GM23248 (cell line): ENCODE measurements at regions not wholly inside any gene's neighbourhood (a gene's known extent, or its start where the extent isn't known, plus 50 kb on each side); places are given as distances from the start of the nearest gene placed in this dataset.
A peak's percentile ranks its signal among the peaks of the same experiment; 100 is the strongest.

ENCODE experiments used
- DNase-seq: peaks from one replicate; pipeline ENCODE4 v3.0.0-alpha.2; 2015
- H2AFZ ChIP-seq: fragments of 200-600 bp; sonication (generic); 2 replicates; pipeline ENCODE4 v1.6.1; 2016; ENCODE audit warnings: antibody characterized with exemption
- H3F3A ChIP-seq: fragments of 200-600 bp; sonication (generic); 2 replicates; pipeline ENCODE4 v1.6.1; 2016; ENCODE audit warnings: mild to moderate bottlenecking, antibody characterized with exemption, mixed run types; ENCODE audit not compliant: insufficient read depth
- H3K27ac ChIP-seq: fragments of 200-600 bp; sonication (generic); 2 replicates; pipeline ENCODE4 v1.5.1; 2016; ENCODE audit warnings: mild to moderate bottlenecking
- H3K27me3 ChIP-seq: fragments of 200-600 bp; sonication (generic); replicated peaks from 2 replicates; pipeline ENCODE4 v1.6.1; 2016; ENCODE audit warnings: mild to moderate bottlenecking; ENCODE audit not compliant: insufficient read depth
- H3K36me3 ChIP-seq: fragments of 200-600 bp; sonication (generic); 2 replicates; pipeline ENCODE4 v1.6.1; 2016; ENCODE audit warnings: low read depth, mild to moderate bottlenecking
- H3K4me1 ChIP-seq: fragments of 200-600 bp; sonication (generic); 2 replicates; pipeline ENCODE4 v1.6.1; 2016; ENCODE audit warnings: mild to moderate bottlenecking; ENCODE audit not compliant: insufficient read depth
- H3K4me2 ChIP-seq: fragments of 200-600 bp; sonication (generic); one replicate; pipeline ENCODE4 v1.6.1; 2016; ENCODE audit warnings: mild to moderate bottlenecking; ENCODE audit not compliant: unreplicated experiment
- H3K4me3 ChIP-seq: fragments of 200-600 bp; sonication (generic); 2 replicates; pipeline ENCODE4 v1.5.1; 2016; ENCODE audit warnings: mild to moderate bottlenecking
- H3K79me2 ChIP-seq: fragments of 200-600 bp; sonication (generic); 2 replicates; pipeline ENCODE4 v1.6.1; 2016; ENCODE audit warnings: mild to moderate bottlenecking; ENCODE audit not compliant: insufficient read depth
- H3K9ac ChIP-seq: fragments of 200-600 bp; sonication (generic); 2 replicates; pipeline ENCODE4 v1.6.1; 2016; ENCODE audit warnings: mild to moderate bottlenecking
- H3K9me2 ChIP-seq: fragments of 200-600 bp; sonication (generic); 2 replicates; pipeline ENCODE4 v1.6.1; 2016; ENCODE audit warnings: mixed run types, mild to moderate bottlenecking, moderate library complexity; ENCODE audit not compliant: insufficient read depth
- H3K9me3 ChIP-seq: fragments of 200-600 bp; sonication (generic); one replicate; pipeline ENCODE4 v1.6.1; 2017; ENCODE audit warnings: low read depth
- H4K20me1 ChIP-seq: fragments of 200-600 bp; sonication (generic); 2 replicates; pipeline ENCODE4 v1.6.0; 2016; ENCODE audit not compliant: insufficient read depth
- EZH2 ChIP-seq: fragments of 200-600 bp; sonication (generic); IDR thresholded peaks from 2 replicates; pipeline ENCODE4 v1.6.1; 2018; ENCODE audit warnings: antibody characterized with exemption, mild to moderate bottlenecking; ENCODE audit not compliant: insufficient read depth, poor library complexity, severe bottlenecking
- EZH2phosphoT487 ChIP-seq: fragments of 200-600 bp; sonication (generic); IDR thresholded peaks from 2 replicates; pipeline ENCODE4 v1.6.1; 2018; ENCODE audit warnings: antibody characterized with exemption, moderate library complexity, mild to moderate bottlenecking, low read depth; ENCODE audit not compliant: insufficient read depth
- WGBS, 2 experiments: methylation state at CpG; one replicate each; pipeline ENCODE4 v1.1.6; 2015 to 2017; ENCODE audit warnings: low lambda C conversion rate in 2 of 2, low coverage in 1 of 2; ENCODE audit errors: missing lambda C conversion rate in 2 of 2; 5-methylcytosine and 5-hydroxymethylcytosine counted together
- in situ Hi-C: fragments of 300-500 bp; cut with MboI; formaldehyde crosslinking; loops from 2 replicates; pipeline ENCODE4 v1.15.0; 2020

- Histone ChIP-seq H3F3A (peaks cover 9% of the 10 kb centered on the region; the same call in 1 of the 2 replicates), H3K4me2 (no peak overlapping the region), H4K20me1 (no peaks in the 10 kb centered on the region), H3K36me3 (no peaks in the 10 kb centered on the region), H3K9ac (no peak overlapping the region), H3K79me2 (no peaks in the 10 kb centered on the region), H3K4me3 (no peak overlapping the region), H2AFZ (no peak overlapping the region), H3K4me1 (peaks cover 18% of the 10 kb centered on the region), H3K9me2 (no peaks in the 10 kb centered on the region), H3K27me3 (no peaks in the 10 kb centered on the region), H3K9me3 (no peaks in the 10 kb centered on the region), H3K27ac (no peak overlapping the region)
- no peak for DNase-seq
- TF ChIP-seq EZH2phosphoT487: no peak
- TF ChIP-seq EZH2: no peak
- in situ Hi-C loops: no loop called here
- 96 to 100% methylated on average over 2 of the region's 2 CpGs for WGBS, 2 experiments
These were observed 99.7 kb downstream of the ATXN3L start for GRCh38 chrX:13219991-13220764.

- WGBS, 2 experiments: 92 to 100% methylated on average over 3 of the region's 3 CpGs
- TF ChIP-seq EZH2 (no peak), EZH2phosphoT487 (no peak)
- H3K27ac ChIP-seq: no peak overlapping the region
These were observed 101.1 kb downstream of the ATXN3L start for GRCh38 chrX:13218758-13219157.

GRCh38 chrX:13216139-13216538, 103.7 kb downstream of the ATXN3L start:
- H3K4me3 ChIP-seq: peak overlapping the region; percentile 31; the same call in 1 of the 2 replicates
- WGBS, 2 experiments: 32 to 55% methylated on average over 4 of the region's 4 CpGs
- peaks cover 14% of the 10 kb centered on the region for H3K4me1 ChIP-seq
- peak overlapping the region; percentile 59 for H3K27ac ChIP-seq
- no peak for TF ChIP-seq EZH2phosphoT487
- TF ChIP-seq EZH2: no peak
- DNase-seq: peak; percentile 16
- H3K9me3 ChIP-seq: no peaks in the 10 kb centered on the region
- peak overlapping the region; percentile 28 for H3K4me2 ChIP-seq
- peak overlapping the region; percentile 36 for H3K9ac ChIP-seq
- no peaks in the 10 kb centered on the region for H4K20me1 ChIP-seq
- H3F3A ChIP-seq: no peaks in the 10 kb centered on the region
- no peaks in the 10 kb centered on the region for H3K27me3 ChIP-seq
- H3K79me2 ChIP-seq: no peaks in the 10 kb centered on the region
- peak overlapping the region; percentile 81 for H2AFZ ChIP-seq
- H3K9me2 ChIP-seq: no peaks in the 10 kb centered on the region
- H3K36me3 ChIP-seq: no peaks in the 10 kb centered on the region
- in situ Hi-C loops: no loop called here

More at GRCh38 chrX:13218758-13219157, 101.1 kb downstream of the ATXN3L start:
- H2AFZ ChIP-seq: no peak overlapping the region
- no peak overlapping the region for H3K9ac ChIP-seq
- H3K79me2 ChIP-seq: no peaks in the 10 kb centered on the region
- H4K20me1 ChIP-seq: no peaks in the 10 kb centered on the region
- peaks cover 15% of the 10 kb centered on the region for H3K4me1 ChIP-seq
- H3K27me3 ChIP-seq: no peaks in the 10 kb centered on the region
- peaks cover 2% of the 10 kb centered on the region; the same call in 1 of the 2 replicates for H3F3A ChIP-seq
- no peak overlapping the region for H3K4me2 ChIP-seq
- no peaks in the 10 kb centered on the region for H3K9me3 ChIP-seq
- no peak for DNase-seq
- H3K36me3 ChIP-seq: no peaks in the 10 kb centered on the region
- H3K4me3 ChIP-seq: no peak overlapping the region
- H3K9me2 ChIP-seq: no peaks in the 10 kb centered on the region
- in situ Hi-C loops: no loop called here

- no peaks in the 10 kb centered on the region for H3F3A ChIP-seq
- H3K9me2 ChIP-seq: no peaks in the 10 kb centered on the region
- H4K20me1 ChIP-seq: no peaks in the 10 kb centered on the region
- H3K36me3 ChIP-seq: no peaks in the 10 kb centered on the region
- DNase-seq: peak; percentile 55
- H3K9ac ChIP-seq: peak overlapping the region; percentile 36
- H2AFZ ChIP-seq: peak overlapping the region; percentile 81
- peaks cover 14% of the 10 kb centered on the region for H3K4me1 ChIP-seq
- no peaks in the 10 kb centered on the region for H3K79me2 ChIP-seq
- TF ChIP-seq EZH2phosphoT487 (no peak), EZH2 (no peak)
- peak overlapping the region; percentile 59 for H3K27ac ChIP-seq
- no peaks in the 10 kb centered on the region for H3K27me3 ChIP-seq
- in situ Hi-C loops: no loop called here
- no peaks in the 10 kb centered on the region for H3K9me3 ChIP-seq
- H3K4me3 ChIP-seq: peak overlapping the region; percentile 31; the same call in 1 of the 2 replicates
- 26 to 30% methylated on average over 4 of the region's 4 CpGs for WGBS, 2 experiments
- H3K4me2 ChIP-seq: peak overlapping the region; percentile 28
These were observed 104.1 kb downstream of the ATXN3L start for GRCh38 chrX:13215729-13216128.
